Fibroblast of pulmonary artery (primary cell): ENCODE measurements at regions not wholly inside any gene's neighbourhood (a gene's known extent, or its start where the extent isn't known, plus 50 kb on each side); places are given as distances from the start of the nearest gene placed in this dataset.

ENCODE experiments used
- DNase-seq: peaks from one replicate; pipeline ENCODE4 v3.0.0-alpha.2; 2010; ENCODE audit warnings: low read depth
- H3K4me3 ChIP-seq: replicated peaks from 2 replicates; pipeline ENCODE4 v1.5.1; 2011; ENCODE audit warnings: low read depth, mild to moderate bottlenecking, control low read depth, low read length, moderate library complexity
- TF ChIP-seq, protein P1 (sequence below): IDR thresholded peaks from 2 replicates; pipeline ENCODE4 v1.5.1; 2011; ENCODE audit warnings: mild to moderate bottlenecking, control low read depth, low read length, inconsistent platforms; ENCODE audit errors: missing control alignments

GRCh38 chr15:96122077-96123027 is 208.1 kb upstream of the NR2F2 start:
- H3K4me3 ChIP-seq = no peak overlapping the region
- TF ChIP-seq, protein P1, sequence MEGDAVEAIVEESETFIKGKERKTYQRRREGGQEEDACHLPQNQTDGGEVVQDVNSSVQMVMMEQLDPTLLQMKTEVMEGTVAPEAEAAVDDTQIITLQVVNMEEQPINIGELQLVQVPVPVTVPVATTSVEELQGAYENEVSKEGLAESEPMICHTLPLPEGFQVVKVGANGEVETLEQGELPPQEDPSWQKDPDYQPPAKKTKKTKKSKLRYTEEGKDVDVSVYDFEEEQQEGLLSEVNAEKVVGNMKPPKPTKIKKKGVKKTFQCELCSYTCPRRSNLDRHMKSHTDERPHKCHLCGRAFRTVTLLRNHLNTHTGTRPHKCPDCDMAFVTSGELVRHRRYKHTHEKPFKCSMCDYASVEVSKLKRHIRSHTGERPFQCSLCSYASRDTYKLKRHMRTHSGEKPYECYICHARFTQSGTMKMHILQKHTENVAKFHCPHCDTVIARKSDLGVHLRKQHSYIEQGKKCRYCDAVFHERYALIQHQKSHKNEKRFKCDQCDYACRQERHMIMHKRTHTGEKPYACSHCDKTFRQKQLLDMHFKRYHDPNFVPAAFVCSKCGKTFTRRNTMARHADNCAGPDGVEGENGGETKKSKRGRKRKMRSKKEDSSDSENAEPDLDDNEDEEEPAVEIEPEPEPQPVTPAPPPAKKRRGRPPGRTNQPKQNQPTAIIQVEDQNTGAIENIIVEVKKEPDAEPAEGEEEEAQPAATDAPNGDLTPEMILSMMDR = no peak
- DNase-seq = no peak

DNA sequence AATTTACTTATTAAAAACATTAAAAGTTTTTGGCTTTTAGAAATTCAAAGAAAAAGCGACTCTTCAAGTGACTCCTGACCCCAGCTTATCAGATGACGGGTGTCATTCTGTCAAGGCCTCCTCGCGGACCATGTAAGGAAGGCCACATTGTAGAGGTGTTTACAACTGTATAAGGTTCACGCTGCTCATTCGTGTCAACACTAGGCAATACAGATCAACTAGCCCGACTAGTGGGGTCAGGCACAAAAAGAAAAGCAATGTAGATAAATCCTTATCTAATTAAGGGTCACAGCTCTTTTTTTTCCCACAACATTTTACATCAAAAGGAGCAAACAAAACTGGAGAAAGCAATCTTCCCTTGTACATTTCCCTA is 207.5 kb upstream of the NR2F2 start:
- H3K4me3 ChIP-seq = no peak overlapping the region
- TF ChIP-seq, protein P1 = no peak
- DNase-seq = no peak

DNA sequence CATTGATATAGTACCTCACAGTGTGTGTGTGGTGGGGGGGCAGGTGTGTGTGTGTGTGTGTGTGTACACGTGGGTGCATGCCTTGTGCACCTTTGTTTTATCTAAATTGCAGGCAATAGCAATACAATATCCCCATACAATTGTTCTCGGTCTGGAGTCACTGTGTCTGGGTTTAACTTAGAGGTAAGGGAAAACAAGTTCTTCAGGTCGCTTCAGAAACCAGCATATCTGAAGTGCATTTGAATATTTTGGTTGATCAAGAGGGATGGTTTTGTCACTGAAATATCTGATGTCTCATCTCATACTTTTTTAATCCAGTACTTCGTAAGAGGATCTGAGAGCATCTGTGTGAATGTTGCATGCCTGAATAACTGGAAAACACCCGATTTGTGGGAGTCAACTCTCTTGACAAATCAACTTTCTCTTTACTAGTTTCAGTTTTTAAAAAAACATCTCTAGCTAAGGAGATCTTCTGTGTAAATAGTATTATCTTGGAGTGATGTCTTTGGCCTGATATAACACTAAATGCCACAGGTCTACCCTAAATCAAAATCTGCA is 206.8 kb upstream of the NR2F2 start:
- no peak for DNase-seq
- H3K4me3 ChIP-seq = no peak overlapping the region
- TF ChIP-seq, protein P1 = no peak

DNA sequence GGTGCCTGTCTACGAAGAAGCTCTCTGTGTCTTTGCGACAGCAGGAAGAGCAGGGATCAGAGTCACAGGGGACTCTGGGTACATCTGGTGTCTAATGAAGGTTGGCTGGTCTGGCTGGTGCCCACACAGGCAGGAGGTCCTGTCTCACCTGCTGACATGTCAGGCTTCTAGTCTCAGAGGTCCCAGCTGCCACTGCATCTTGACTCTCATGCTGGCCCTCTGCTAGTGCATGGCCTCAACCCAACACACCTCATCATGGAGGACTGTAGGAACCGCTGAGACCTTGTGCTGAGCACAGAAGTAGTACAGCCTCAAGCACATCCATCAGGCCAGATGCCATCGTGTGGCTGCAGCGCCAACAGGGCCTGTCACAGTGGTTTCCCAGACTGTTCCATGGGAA is 206.1 kb upstream of the NR2F2 start:
- no peak for DNase-seq
- TF ChIP-seq, protein P1 = no peak

DNA sequence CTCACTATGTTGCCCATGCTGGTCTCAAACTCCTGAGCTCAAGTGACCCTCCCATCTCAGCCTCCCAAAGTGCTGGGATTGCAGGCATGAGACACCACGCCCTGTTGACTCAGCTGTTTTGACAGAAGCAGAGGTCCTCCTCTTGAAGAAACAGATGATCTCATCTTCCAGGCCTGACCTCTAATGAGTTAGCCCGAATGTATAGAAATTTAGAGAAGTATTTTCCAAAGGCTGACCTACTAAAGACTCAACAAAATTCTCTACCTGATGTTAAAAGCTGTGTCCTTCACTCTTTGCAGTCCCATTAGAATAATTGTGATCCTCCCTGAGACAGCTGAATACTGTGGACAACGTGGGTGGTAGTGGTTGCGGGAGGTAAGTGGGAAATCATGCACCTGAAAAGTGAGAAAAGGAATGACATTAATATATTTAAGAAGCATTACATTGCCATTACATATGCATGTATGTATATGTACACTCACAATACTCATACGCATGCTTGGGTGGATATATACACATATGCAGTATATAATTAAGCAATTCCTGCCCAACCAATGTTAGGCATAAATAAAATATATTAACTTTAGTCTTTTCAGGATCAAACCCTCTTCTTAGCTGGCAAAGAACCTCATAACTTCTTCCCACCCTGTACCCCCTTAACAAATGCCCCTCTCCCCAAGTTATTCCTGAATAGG is 204.6 kb upstream of the NR2F2 start:
- no peak overlapping the region for H3K4me3 ChIP-seq
- DNase-seq = peak; percentile 13
- TF ChIP-seq, protein P1 = no peak

More for the DNA sequence above, 206.1 kb upstream of the NR2F2 start:
- H3K4me3 ChIP-seq = no peak overlapping the region

DNA sequence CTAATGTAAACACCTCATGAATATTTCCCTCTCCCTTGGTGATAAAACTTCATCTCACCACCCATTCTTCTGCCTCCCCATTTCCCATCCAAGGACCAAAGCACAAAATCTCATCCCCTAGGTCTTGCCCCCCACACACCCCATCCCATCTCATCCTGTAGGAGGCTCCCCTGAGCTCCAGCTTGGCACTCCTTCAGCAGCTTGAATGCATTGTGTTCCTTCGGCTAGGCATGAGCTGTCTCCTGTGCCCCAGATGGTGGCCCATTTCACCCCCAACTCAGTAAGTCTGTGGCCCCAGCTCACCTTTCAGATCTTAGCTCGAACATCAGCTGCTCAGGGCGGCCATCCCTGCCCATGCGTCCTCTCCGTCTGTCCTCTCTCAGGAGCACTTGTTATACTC is 203.6 kb upstream of the NR2F2 start:
- no peak for DNase-seq
- TF ChIP-seq, protein P1 = no peak
- H3K4me3 ChIP-seq = no peak overlapping the region
